ENCODE measurements at regions not wholly inside any gene's neighbourhood (a gene's known extent, or its start where the extent isn't known, plus 50 kb on each side); places are given as distances from the start of the nearest gene placed in this dataset.
"Not testable (repeated sequence)": the region's sequence is repeated elsewhere in the genome, so short reads cannot be mapped to it uniquely, and the experiment has no call there.

DNA sequence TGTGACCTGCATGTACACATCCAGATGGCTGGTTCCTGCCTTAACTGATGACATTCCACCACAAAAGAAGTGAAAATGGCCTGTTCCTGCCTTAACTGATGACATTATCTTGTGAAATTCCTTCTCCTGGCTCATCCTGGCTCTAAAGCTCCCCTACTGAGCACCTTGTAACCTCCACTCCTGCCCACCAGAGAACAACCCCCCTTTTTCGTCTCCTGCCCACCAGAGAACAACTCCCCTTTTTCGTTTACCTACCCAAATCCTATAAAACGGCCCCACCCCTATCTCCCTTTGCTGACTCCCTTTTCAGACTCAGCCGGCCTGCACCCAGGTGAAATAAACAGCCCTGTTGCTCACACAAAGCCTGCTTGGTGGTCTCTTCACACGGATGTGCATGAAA is 212.2 kb downstream of the KITLG start:
- not testable (repeated sequence) for DNase-seq (ENCODE audit: low spot score)

DNA sequence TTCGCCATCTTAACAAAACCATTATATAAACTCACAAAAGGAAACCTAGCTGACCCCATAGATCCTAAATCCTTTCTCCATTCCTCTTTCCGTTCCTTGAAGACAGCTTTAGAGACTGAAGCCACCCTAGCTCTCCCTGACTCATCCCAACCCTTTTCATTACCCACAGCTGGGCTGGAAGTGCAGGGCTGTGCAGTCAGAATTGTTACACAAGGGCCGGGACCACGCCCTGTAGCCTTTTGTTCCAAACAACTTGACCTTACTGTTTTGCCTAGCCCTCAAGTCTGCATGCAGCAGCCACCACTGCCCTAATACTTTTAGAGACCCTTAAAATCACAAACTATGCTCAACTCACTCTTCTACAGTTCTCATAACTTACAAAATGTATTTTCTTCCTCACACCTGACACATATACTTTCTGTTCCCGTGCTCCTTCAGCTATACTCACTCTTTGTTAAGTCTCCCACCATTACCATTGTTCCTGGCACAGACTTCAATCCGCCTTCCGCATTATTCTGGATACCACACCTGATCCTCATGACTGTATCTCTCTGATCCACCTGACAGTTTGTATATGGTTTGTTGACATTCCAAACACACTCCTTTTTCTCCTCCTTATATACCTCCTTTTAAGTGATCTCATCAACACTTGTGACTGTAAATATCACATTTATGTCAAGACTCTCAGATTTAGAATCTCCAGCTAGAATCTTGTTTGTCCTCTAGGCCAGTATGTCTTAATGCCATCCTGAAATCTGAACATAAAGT is 208.7 kb downstream of the KITLG start:
- DNase-seq (ENCODE audit: low spot score): no peak

DNA sequence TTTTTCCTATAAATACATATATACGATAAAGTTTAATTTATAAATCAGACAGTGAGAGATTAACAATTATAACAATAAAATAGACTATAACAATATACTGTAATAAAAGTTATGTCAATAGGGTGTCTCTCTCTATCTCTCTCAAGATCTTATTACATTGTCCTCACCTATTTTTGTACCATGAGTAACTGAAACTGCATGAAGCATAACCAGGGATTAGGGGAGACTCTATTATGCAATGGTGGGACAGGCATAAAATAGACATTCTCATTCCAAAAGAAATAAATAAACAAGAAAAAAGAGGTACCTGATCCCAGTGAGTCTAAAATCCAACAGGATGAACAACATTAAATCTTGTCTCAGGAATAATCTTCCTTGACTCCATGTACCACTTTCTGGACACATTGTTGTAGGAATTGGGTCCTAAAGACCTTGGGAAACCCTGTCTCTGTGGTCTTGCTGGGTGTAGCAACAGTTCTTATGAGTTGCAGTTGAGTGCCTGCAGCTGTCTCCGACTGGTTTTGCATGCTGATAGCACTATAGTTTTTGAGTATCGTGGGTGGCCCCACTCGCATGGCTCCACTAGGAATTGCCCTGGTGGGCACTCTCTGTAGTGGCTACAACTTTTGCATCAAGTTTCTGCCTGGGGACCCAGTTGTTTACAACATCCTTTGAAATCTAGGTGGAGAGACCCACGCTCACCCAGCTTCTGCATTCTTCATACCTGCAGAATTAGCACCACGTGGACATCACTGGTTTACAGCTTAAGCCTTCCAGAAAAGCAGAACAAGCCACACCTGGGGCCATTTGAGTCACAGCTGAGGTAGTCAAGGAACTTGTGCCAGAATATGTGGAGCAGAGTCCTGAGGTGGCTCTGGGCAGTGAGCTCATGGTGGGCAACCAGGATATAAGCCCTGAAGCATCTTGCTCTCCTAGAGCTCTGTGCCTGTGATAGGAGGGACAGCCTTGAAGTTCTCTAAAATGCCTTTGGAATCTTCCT is 204.7 kb downstream of the KITLG start:
- no peak for DNase-seq (ENCODE audit: low spot score)

DNA sequence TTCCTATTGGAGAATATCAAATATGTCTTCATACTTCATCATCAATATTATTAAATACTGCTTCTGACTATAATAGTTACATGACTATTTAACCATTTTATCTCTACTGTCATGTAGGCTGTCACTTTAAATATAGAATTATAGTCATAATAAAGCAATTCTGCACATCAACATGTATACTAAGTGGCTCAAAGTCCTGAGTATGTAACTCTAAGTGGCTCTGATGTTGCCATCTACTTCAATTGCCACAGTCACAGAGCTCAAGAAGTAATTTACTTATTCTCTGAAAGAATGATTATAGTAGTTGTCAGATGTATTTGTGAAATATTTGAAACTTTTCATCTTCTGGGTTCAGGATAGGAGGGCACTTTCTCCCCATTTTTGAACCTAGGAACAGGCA is 202.3 kb downstream of the KITLG start:
- no peak for DNase-seq (ENCODE audit: low spot score)

DNA sequence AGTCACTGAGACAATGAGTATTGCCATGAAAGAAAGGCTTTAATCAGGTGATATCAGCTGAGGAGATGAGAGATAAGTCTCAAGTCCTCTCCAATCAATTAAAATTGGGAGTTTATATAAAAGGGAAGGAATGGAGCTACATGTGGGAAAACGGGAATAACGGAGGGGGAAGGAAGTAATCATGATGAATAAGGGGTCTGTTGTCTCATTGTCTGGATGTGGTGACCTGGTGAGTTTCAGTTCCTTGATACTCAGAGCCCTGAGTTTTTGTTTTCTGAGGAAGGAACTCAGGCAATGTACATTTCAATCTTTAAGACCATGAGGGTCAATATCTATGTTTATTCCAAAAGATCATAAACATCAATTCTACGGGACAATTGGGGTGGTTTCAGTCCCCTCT is 198.8 kb downstream of the KITLG start:
- no peak for DNase-seq (ENCODE audit: low spot score)

DNA sequence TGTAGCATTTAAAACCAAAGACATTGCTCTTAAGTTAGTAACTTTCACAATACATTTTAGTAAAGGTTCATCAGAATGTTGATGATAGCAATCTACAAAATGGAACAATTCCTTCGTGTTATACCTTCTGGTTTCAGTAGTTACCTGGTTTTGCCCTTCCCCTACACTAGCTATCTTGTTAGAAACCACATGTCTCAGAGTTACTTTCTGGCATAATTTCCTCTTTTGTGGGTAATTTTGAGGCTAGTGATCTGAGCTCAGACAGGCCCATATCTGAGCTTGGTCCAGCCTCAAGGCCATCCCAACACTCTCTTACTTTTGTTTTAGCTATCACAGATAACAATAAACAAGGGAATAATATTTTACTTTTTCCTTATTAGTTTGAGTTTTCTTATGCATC is 196.9 kb downstream of the KITLG start:
- DNase-seq (ENCODE audit: low spot score): no peak

DNA sequence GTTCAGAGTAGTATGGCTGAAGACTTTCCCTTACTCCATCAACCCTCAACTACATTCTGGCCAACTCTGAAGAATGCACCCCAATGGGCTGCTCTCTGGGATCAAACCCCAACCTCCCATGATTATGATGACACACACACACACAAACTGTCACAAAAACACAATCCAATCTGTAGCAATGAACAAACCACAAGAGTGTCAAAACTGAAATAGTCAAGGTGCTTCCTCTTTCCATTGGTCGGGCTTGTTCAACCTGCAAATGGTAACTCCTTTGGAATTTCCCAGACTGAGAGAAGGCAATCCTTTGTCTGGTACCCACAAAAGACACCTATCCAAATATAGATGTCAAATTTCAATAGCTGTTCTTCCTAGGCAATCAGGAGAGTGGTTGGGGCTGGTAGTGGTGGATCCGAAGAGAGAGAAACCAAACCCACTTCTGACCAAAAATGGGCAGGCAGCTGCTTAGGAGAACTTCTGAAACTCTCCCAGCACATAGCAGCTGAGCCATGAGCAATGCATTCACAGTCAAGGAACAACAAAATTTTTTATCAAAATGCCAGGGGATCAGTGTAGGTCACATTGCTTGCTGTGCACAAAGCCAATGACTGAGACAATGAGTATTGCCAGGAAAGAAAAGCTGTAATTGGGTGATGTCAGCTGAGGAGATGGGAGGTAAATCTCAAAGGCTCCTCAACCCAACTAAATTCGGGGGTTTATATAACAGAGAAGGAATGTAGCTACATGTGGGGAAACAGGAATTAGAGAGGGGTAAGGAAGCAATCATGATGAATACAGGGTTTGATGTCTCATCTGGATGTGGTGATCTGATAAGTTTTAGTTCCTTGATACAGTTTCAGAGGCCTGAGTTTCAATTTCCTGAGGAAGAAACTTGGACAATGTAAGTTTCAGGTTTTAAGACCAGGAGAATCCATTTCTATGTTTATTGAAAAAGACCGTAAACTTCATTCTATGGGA is 191.4 kb downstream of the KITLG start:
- no peak for DNase-seq (ENCODE audit: low spot score)

- DNase-seq (ENCODE audit: low spot score): no peak
Observed at GRCh38 chr12:88390811-88391210, 189.5 kb downstream of the KITLG start.

GRCh38 chr12:88391556-88391955 is 188.7 kb downstream of the KITLG start:
- DNase-seq (ENCODE audit: low spot score): no peak

DNA sequence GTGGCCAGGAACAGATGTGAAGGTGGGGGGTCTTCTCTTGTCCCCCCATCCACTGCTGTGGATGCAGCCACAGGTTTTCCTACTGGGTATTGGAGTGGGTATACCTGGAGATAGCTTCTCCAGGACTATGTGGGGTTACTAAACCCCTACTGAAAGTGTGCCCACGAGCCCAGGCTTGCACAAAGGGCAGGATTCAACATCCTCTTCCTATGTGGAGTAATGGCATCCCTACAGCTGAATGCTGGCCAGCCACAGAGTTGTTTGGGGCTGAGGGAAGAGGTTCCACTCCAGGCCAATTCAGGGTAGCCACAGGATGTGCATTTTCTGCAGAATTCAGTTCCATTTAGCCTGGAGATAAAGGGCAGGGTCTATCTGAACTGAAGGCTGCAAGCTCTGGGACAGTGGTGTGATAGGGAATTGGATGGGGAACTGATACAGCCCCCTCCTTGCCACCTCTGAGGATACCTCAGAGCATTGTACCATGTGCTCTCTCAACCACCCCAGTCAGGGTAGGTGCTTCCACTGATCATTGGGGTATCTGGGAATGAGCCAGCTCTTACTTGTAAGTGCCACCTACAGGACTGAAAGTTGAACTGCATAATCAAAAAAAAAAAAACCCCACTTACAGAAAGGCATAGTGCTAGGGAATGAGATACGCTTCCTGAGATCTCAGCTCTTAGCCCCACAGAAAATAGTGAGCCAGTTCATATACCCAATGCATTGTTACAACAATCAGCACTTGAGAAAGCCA is 187.1 kb downstream of the KITLG start:
- peak; percentile 4 for DNase-seq (ENCODE audit: low spot score)

DNA sequence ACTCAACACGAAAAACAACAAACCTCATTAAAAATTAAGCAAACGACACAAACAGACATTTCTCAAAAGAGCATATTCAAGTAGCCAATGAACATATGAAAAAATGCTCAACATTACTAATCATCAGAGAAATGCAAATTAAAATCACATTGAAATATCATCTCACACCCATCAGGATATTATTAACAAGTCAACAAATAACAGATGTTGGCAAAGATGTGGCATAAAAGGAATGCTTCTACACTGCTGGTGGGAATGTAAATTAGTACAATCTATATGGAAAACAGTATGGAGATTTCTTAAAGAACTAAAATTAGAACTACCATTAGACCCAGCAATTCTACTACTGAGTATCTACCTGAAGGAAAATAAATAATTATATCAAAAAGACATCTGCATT is 182.2 kb downstream of the KITLG start:
- DNase-seq (ENCODE audit: low spot score): no peak

DNA sequence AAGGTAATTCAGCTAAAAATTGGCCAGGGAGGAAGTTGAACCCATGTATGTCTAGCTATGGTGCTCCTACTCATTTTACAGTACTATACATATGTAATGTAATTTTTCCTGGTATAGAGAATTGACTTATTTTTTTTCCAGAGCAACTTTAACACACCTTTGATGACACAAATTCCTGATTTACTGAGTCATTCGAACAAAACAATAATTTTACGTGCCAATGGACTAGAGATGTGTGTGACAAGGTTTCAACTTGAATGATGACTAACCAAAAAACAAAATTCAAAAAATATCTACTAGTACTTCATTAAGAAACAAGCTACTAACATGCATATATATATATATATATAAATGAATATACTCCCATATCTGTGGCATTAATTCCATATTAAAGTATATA is 180.5 kb downstream of the KITLG start:
- DNase-seq (ENCODE audit: low spot score): no peak

DNA sequence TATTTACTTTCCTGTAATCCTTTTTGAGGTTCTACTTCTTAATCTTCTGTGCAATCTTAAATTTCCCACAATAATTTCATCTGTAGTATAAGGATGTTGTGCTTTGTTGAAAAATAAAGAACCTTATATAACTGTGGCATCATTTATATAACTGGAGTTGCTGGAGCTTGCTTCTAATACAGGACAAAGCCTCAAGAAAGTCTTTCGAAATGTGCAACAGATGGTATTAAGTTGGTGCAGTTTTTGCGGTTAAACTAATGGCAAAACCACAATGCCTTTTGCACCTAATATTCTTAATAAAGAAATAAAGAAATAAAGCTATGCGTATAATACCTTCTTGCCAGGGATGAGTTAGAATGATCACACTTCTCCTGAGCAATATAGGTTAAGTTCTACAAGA is 180.0 kb downstream of the KITLG start:
- DNase-seq (ENCODE audit: low spot score): no peak

DNA sequence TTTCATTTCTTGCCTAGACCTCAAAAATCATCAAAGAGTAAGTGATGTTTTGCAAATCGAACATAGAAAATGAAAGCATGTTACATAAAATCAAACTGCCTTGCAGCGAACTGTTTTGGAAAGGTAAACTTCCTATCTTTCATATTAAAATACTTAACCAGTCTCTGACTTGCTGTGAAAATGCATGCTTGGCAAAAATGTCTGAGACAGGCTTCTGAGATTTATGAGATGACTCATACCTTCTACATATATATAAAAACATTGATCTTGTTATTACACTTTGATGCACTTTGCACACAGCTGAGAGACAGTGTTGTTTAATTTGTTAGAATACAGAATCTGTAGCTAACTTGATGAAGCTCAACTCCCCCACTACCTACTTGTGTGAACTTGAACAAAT is 179.1 kb downstream of the KITLG start:
- DNase-seq (ENCODE audit: low spot score): no peak

- DNase-seq (ENCODE audit: low spot score): no peak
Observed at GRCh38 chr12:88406905-88407304, 173.4 kb downstream of the KITLG start.

DNA sequence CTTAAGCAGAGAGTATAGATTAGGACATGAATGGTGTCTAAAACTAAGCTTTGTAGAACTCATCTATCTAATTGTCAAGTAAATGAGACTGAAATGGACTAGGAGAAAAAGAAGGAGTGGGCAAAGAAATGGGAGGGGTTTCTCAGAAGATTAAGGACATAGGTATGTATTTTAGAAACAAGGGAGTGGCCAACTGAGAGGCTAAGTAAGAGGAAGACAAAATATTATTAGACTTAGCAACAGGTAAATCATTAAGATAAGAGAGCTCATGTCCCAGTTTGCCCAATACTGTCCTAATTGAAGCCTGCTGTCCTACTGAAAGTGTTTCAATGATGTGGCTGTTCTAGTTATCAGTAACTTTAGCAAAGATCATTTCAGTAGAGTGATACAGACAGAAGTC is 171.4 kb downstream of the KITLG start:
- DNase-seq (ENCODE audit: low spot score): no peak

DNA sequence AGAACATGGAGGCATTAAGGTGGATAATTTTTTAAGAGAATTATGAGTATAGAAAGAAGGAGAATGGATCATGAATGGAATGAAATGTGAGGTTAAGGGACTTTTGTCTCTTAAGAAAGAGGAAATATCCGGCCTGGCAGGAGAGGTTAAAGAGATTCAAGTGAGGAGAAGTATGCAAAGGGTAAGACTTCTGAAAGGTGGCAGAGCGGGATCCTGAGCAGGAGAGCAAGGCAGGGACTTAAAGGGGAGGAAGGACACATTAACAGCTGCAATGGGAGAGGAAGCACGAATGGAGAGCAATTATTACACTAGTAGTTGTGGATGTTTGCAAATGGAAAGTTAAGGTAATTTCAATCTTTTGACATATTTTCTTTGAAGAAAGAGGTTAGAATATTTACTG is 171.0 kb downstream of the KITLG start:
- DNase-seq (ENCODE audit: low spot score): no peak

- no peak for DNase-seq (ENCODE audit: low spot score)
Observed at GRCh38 chr12:88411689-88412088, 168.6 kb downstream of the KITLG start.

- no peak for DNase-seq (ENCODE audit: low spot score)
Observed at GRCh38 chr12:88413646-88414045, 166.6 kb downstream of the KITLG start.

- DNase-seq (ENCODE audit: low spot score): no peak
Observed at GRCh38 chr12:88416155-88416554, 164.1 kb downstream of the KITLG start.

DNA sequence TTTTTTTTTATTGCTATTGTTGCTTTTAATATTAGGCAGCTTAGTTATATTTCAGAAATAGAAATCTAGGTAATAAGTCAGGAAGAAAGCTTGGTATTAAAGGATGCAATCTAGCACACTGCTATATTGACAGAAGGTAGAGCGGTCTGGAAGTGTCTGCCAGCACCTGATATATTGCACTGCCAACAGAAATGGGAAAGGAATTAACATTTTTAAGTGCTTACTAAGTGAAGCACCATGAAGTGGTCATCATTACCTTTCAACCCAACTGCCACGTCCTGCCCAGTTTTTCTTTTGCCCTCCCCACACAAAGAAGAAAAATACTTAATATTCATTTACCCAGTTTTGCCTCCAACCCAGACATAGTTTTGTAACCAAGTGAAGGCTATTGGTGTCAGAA is 163.5 kb downstream of the KITLG start:
- DNase-seq (ENCODE audit: low spot score): no peak
